Astrocyte (in vitro differentiated cells and primary cell): ENCODE measurements at regions not wholly inside any gene's neighbourhood (a gene's known extent, or its start where the extent isn't known, plus 50 kb on each side); places are given as distances from the start of the nearest gene placed in this dataset.

ENCODE experiments used
- DNase-seq: peaks from one replicate; pipeline ENCODE4 v3.0.0-alpha.2; 2010; ENCODE audit warnings: low read depth
- FAIRE-seq: peaks from 2 replicates; lab custom pipeline; 2011; peaks lifted over from hg19 to GRCh38; lab: Jason Lieb, UNC
- H2AFZ ChIP-seq: 2 replicates; pipeline ENCODE4 v1.6.0; 2012; ENCODE audit warnings: low read depth, low read length, inconsistent platforms
- H3K27ac ChIP-seq: 2 replicates; pipeline ENCODE4 v1.5.1; 2011; ENCODE audit warnings: low read depth, low read length, inconsistent platforms
- H3K27me3 ChIP-seq: 2 replicates; pipeline ENCODE4 v1.6.0; 2011; ENCODE audit warnings: low read length, inconsistent platforms; ENCODE audit not compliant: insufficient read depth
- H3K36me3 ChIP-seq: 2 replicates; pipeline ENCODE4 v1.5.1; 2011; ENCODE audit warnings: low read length, inconsistent platforms; ENCODE audit not compliant: insufficient read depth
- H3K4me1 ChIP-seq: 2 replicates; pipeline ENCODE4 v1.5.1; 2011; ENCODE audit warnings: low read length, inconsistent platforms; ENCODE audit not compliant: insufficient read depth
- H3K4me2 ChIP-seq: 2 replicates; pipeline ENCODE4 v1.6.0; 2012; ENCODE audit warnings: low read length, inconsistent platforms
- H3K4me3 ChIP-seq: 2 replicates; pipeline ENCODE4 v1.5.1; 2011; ENCODE audit warnings: low read depth, mild to moderate bottlenecking, low read length, inconsistent platforms; ENCODE audit not compliant: insufficient read depth
- H3K79me2 ChIP-seq: 2 replicates; pipeline ENCODE4 v1.6.0; 2012; ENCODE audit warnings: mild to moderate bottlenecking, low read length, inconsistent platforms; ENCODE audit not compliant: insufficient read depth
- H3K9ac ChIP-seq: 2 replicates; pipeline ENCODE4 v1.6.0; 2012; ENCODE audit warnings: mild to moderate bottlenecking, low read length, inconsistent platforms
- H3K9me3 ChIP-seq: 2 replicates; pipeline ENCODE4 v1.5.1; 2012; ENCODE audit warnings: low read depth, mild to moderate bottlenecking, low read length, inconsistent platforms; ENCODE audit not compliant: insufficient read depth
- H4K20me1 ChIP-seq: 2 replicates; pipeline ENCODE4 v1.6.0; 2012; ENCODE audit warnings: low read length, inconsistent platforms; ENCODE audit not compliant: insufficient read depth
- H3K27ac Mint-ChIP-seq: one replicate; pipeline ENCODE4 v1.8.0; 2021; ENCODE audit warnings: mild to moderate bottlenecking, mixed read lengths; ENCODE audit not compliant: unreplicated experiment
- H3K27me3 Mint-ChIP-seq: one replicate; pipeline ENCODE4 v1.8.0; 2021; ENCODE audit warnings: low read depth, mixed read lengths; ENCODE audit not compliant: unreplicated experiment
- H3K36me3 Mint-ChIP-seq: one replicate; pipeline ENCODE4 v1.8.0; 2021; ENCODE audit warnings: low read depth, mixed read lengths; ENCODE audit not compliant: unreplicated experiment
- H3K4me1 Mint-ChIP-seq: one replicate; pipeline ENCODE4 v1.8.0; 2021; ENCODE audit warnings: low read depth, mixed read lengths; ENCODE audit not compliant: unreplicated experiment
- H3K4me3 Mint-ChIP-seq: one replicate; pipeline ENCODE4 v1.8.0; 2021; ENCODE audit warnings: mild to moderate bottlenecking, moderate library complexity, mixed read lengths; ENCODE audit not compliant: unreplicated experiment
- H3K9me3 Mint-ChIP-seq: one replicate; pipeline ENCODE4 v1.8.0; 2021; ENCODE audit warnings: mild to moderate bottlenecking, mixed read lengths; ENCODE audit not compliant: unreplicated experiment
- CTCF ChIP-seq: IDR thresholded peaks from 2 replicates; pipeline ENCODE4 v1.5.1; 2011; ENCODE audit warnings: low read depth, mild to moderate bottlenecking, inconsistent platforms, low read length, moderate library complexity; ENCODE audit not compliant: insufficient read depth
- EZH2 ChIP-seq: IDR thresholded peaks from 2 replicates; pipeline ENCODE4 v1.6.1; 2012; ENCODE audit warnings: mild to moderate bottlenecking, low read length, inconsistent platforms; ENCODE audit not compliant: insufficient read depth

- Mint-ChIP-seq H3K4me1 (peaks cover 27% of the 10 kb centered on the region), H3K4me3 (no peak overlapping the region), H3K9me3 (peaks cover 1% of the 10 kb centered on the region), H3K27ac (peak overlapping the region; percentile 11), H3K27me3 (no peaks in the 10 kb centered on the region), H3K36me3 (no peaks in the 10 kb centered on the region)
- H3K9me3 ChIP-seq: no peaks in the 10 kb centered on the region
- no peak overlapping the region for H3K9ac ChIP-seq
- H3K4me3 ChIP-seq: no peak overlapping the region
- no peaks in the 10 kb centered on the region for H3K27me3 ChIP-seq
- TF ChIP-seq EZH2 (no peak), CTCF (no peak)
- H3K4me2 ChIP-seq: no peak overlapping the region
- no peaks in the 10 kb centered on the region for H3K36me3 ChIP-seq
- H2AFZ ChIP-seq: no peak overlapping the region
- no peak overlapping the region for H3K27ac ChIP-seq
- FAIRE-seq: peak; percentile 45
- H3K79me2 ChIP-seq: no peaks in the 10 kb centered on the region
- no peak for DNase-seq
- H3K4me1 ChIP-seq: peaks cover 17% of the 10 kb centered on the region
- no peaks in the 10 kb centered on the region for H4K20me1 ChIP-seq
Measured at GRCh38 chr1:115140442-115141144, 51.3 kb upstream of the TSPAN2 start.

DNA sequence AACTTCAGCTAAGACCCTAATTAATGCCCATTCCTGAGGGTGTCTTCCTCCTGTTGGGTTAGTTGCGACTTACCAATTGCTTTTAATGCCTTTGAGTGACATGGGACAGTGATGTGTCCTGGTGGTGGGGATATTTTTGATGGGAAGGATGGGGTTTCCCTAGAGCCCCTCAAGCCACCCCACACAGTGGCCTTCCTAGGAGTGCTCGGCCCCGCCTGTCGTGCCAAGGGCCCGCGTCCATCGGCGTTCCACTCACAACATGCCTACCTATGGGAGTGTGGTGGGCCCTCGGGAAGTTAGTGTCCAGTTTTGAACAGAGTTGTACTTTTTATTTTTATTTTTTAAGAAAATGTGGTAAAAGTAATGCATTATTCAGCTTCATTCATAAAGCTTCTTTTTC lies 50.1 kb upstream of the TSPAN2 start:
- H3K4me3 Mint-ChIP-seq: no peak overlapping the region
- Histone ChIP-seq H3K36me3 (no peaks in the 10 kb centered on the region), H3K4me1 (peaks cover 29% of the 10 kb centered on the region), H3K9me3 (no peaks in the 10 kb centered on the region), H3K4me2 (peak overlapping the region; percentile 61), H2AFZ (peak overlapping the region; percentile 85), H3K4me3 (no peak overlapping the region), H3K9ac (peak overlapping the region; percentile 46), H4K20me1 (no peaks in the 10 kb centered on the region), H3K79me2 (no peaks in the 10 kb centered on the region), H3K27me3 (no peaks in the 10 kb centered on the region), H3K27ac (peak overlapping the region; percentile 34)
- no peak for FAIRE-seq
- no peak for DNase-seq
- TF ChIP-seq EZH2 (no peak), CTCF (no peak)
- peak overlapping the region; percentile 22 for H3K27ac Mint-ChIP-seq
- H3K4me1 Mint-ChIP-seq: peaks cover 31% of the 10 kb centered on the region
- no peaks in the 10 kb centered on the region for H3K36me3 Mint-ChIP-seq
- no peaks in the 10 kb centered on the region for H3K27me3 Mint-ChIP-seq
- H3K9me3 Mint-ChIP-seq: no peaks in the 10 kb centered on the region
